Liver (tissue), 8 donors: ENCODE measurements at regions not wholly inside any gene's neighbourhood (a gene's known extent, or its start where the extent isn't known, plus 50 kb on each side); places are given as distances from the start of the nearest gene placed in this dataset.

ENCODE experiments used
- DNase-seq: peaks from one replicate; pipeline ENCODE4 v3.0.0-alpha.2; 2017; ENCODE audit warnings: low spot score
- H3K27ac ChIP-seq, 2 donors: one replicate each; pipeline ENCODE4 v1.7.0; 2013; ENCODE audit warnings: inconsistent platforms in 2 of 2, low read length in 2 of 2, control low read depth in 1 of 2, low read depth in 1 of 2, mild to moderate bottlenecking in 1 of 2
- H3K27me3 ChIP-seq, 4 donors: one replicate each; pipeline versions ENCODE4 v1.6.1 to v1.7.0; 2013; ENCODE audit warnings: low read length in 3 of 4, inconsistent platforms in 1 of 4, mild to moderate bottlenecking in 1 of 4, moderate library complexity in 1 of 4; ENCODE audit not compliant: control insufficient read depth in 4 of 4, insufficient read depth in 4 of 4
- H3K36me3 ChIP-seq, 4 donors: one replicate each; pipeline versions ENCODE4 v1.6.1 to v1.7.0; 2013; ENCODE audit warnings: low read length in 3 of 4, mild to moderate bottlenecking in 3 of 4, low read depth in 1 of 4, moderate library complexity in 1 of 4; ENCODE audit not compliant: control insufficient read depth in 4 of 4, insufficient read depth in 3 of 4
- H3K4me1 ChIP-seq, 4 donors: one replicate each; pipeline versions ENCODE4 v1.6.1 to v1.7.0; 2013; ENCODE audit warnings: low read length in 3 of 4, mild to moderate bottlenecking in 3 of 4, moderate library complexity in 1 of 4; ENCODE audit not compliant: control insufficient read depth in 4 of 4, insufficient read depth in 4 of 4
- H3K4me3 ChIP-seq, 3 donors: one replicate each; pipeline versions ENCODE4 v1.6.1 to v1.7.0; 2013; ENCODE audit warnings: low read length in 3 of 3, control low read depth in 1 of 3, low read depth in 1 of 3, mild to moderate bottlenecking in 1 of 3
- H3K9ac ChIP-seq, 2 donors: one replicate each; pipeline ENCODE4 v1.7.0; 2013; ENCODE audit warnings: low read length in 2 of 2, mild to moderate bottlenecking in 2 of 2, moderate library complexity in 2 of 2, control low read depth in 1 of 2, low read depth in 1 of 2
- H3K9me3 ChIP-seq, 4 donors: one replicate each; pipeline versions ENCODE4 v1.6.1 to v1.7.0; 2013; ENCODE audit warnings: low read length in 3 of 4; ENCODE audit not compliant: control insufficient read depth in 4 of 4
- ATF3 ChIP-seq: IDR thresholded peaks from 2 replicates; pipeline ENCODE4 v1.6.1; 2016; ENCODE audit warnings: antibody characterized with exemption
- EGR1 ChIP-seq, 2 donors: IDR thresholded peaks; 2 replicates each; pipeline ENCODE4 v1.6.1; 2016 to 2018; ENCODE audit warnings: antibody characterized with exemption in 2 of 2, low read depth in 2 of 2
- FOXA1 ChIP-seq: IDR thresholded peaks from 2 replicates; pipeline ENCODE4 v1.6.1; 2016; ENCODE audit warnings: antibody characterized with exemption
- FOXA2 ChIP-seq: IDR thresholded peaks from 2 replicates; pipeline ENCODE4 v1.6.1; 2016; ENCODE audit warnings: antibody characterized with exemption
- GABPA ChIP-seq, 2 donors: IDR thresholded peaks in 1 of 2; conservative IDR thresholded peaks in 1 of 2; 2 replicates each; pipeline ENCODE4 v1.6.1; 2016; ENCODE audit warnings: antibody characterized with exemption in 2 of 2, mild to moderate bottlenecking in 1 of 2, moderate library complexity in 1 of 2
- HNF4A ChIP-seq, 2 donors: conservative IDR thresholded peaks; 2 replicates each; pipeline ENCODE4 v1.6.1; 2016; ENCODE audit warnings: antibody characterized with exemption in 2 of 2, mild to moderate bottlenecking in 2 of 2
- HNF4G ChIP-seq: IDR thresholded peaks from 2 replicates; pipeline ENCODE4 v1.6.1; 2016; ENCODE audit warnings: antibody characterized with exemption
- JUND ChIP-seq, 2 donors: IDR thresholded peaks; 2 replicates each; pipeline ENCODE4 v1.6.1; 2016; ENCODE audit warnings: antibody characterized with exemption in 2 of 2
- NR2F2 ChIP-seq: IDR thresholded peaks from 2 replicates; pipeline ENCODE4 v1.6.1; 2016; ENCODE audit warnings: antibody characterized with exemption
- RAD21 ChIP-seq, 2 donors: IDR thresholded peaks; 2 replicates each; pipeline ENCODE4 v1.6.1; 2016; ENCODE audit warnings: antibody characterized with exemption in 2 of 2, mild to moderate bottlenecking in 2 of 2
- REST ChIP-seq: IDR thresholded peaks from 2 replicates; pipeline ENCODE4 v1.6.1; 2016; ENCODE audit warnings: antibody characterized with exemption, mild to moderate bottlenecking
- RXRA ChIP-seq, 2 donors: IDR thresholded peaks; 2 replicates each; pipeline ENCODE4 v1.6.1; 2017 to 2018; ENCODE audit warnings: antibody characterized with exemption in 2 of 2, mild to moderate bottlenecking in 1 of 2
- SP1 ChIP-seq: IDR thresholded peaks from 2 replicates; pipeline ENCODE4 v1.6.1; 2018; ENCODE audit warnings: antibody characterized with exemption, mild to moderate bottlenecking
- TAF1 ChIP-seq: conservative IDR thresholded peaks from 2 replicates; pipeline ENCODE4 v1.6.1; 2016; ENCODE audit warnings: antibody characterized with exemption, mild to moderate bottlenecking
- YY1 ChIP-seq: IDR thresholded peaks from 2 replicates; pipeline ENCODE4 v1.6.1; 2016; ENCODE audit warnings: antibody characterized with exemption, mild to moderate bottlenecking
- ZBTB33 ChIP-seq: IDR thresholded peaks from 2 replicates; pipeline ENCODE4 v1.6.1; 2016; ENCODE audit warnings: antibody characterized with exemption
- WGBS: extraction: QIAGEN DNeasy Blood & Tissue Kit; methylation state at CpG from one replicate; pipeline ENCODE4 v1.1.7; 2013; 5-methylcytosine and 5-hydroxymethylcytosine counted together
- TF ChIP-seq, protein P1 (sequence below): fragments of 150-350 bp; IDR thresholded peaks from 2 replicates; pipeline ENCODE4 v1.5.1; 2017; ENCODE audit warnings: improper control_type of control experiment, low read depth, low read length; ENCODE audit not compliant: missing input control
- TF ChIP-seq, protein P2 (sequence below): IDR thresholded peaks from 2 replicates; pipeline ENCODE4 v1.6.1; 2016; ENCODE audit warnings: antibody characterized with exemption
- donor health status: healthy.
- donor health status: healthy.
- donor health status: healthy.
- donor health status: healthy.
- donor health status: healthy.

DNA sequence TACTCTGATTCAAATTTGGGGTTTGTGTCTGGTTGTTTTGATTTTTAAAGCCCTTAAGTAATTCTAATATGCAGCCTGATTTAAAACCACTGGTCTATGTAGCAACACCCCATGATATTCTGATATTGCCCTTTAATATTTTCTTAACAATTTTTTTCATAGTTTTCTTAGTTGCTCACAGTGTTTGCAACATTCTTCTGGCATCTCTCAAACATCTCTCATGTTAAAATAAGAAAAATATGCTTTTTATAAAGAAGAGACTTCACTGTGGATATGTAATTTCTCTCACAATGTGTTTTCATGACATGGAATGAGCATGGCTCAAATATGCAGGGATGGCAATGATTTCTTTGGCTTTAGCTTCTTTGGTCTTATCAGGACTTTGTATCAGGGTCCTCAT is 183.7 kb downstream of the TAF11L14 start:
- TF ChIP-seq EGR1 (IDR thresholded peaks at IDR 0.05; ENCODE audit: low read depth in 2 of 2) (no peak), HNF4G (no peak), REST (no peak), RXRA (IDR thresholded peaks at IDR 0.05) (no peak), JUND (IDR thresholded peaks at IDR 0.05) (no peak), FOXA1 (no peak), YY1 (no peak), FOXA2 (no peak), NR2F2 (no peak), GABPA (IDR thresholded peaks at IDR 0.05 in 1 of 2, conservative IDR thresholded peaks at IDR 0.05 in 1 of 2) (no peak), RAD21 (IDR thresholded peaks at IDR 0.05) (no peak), TAF1 (no peak), ZBTB33 (no peak), HNF4A (conservative IDR thresholded peaks at IDR 0.05) (no peak), SP1 (no peak), ATF3 (no peak)
- TF ChIP-seq, protein P1, sequence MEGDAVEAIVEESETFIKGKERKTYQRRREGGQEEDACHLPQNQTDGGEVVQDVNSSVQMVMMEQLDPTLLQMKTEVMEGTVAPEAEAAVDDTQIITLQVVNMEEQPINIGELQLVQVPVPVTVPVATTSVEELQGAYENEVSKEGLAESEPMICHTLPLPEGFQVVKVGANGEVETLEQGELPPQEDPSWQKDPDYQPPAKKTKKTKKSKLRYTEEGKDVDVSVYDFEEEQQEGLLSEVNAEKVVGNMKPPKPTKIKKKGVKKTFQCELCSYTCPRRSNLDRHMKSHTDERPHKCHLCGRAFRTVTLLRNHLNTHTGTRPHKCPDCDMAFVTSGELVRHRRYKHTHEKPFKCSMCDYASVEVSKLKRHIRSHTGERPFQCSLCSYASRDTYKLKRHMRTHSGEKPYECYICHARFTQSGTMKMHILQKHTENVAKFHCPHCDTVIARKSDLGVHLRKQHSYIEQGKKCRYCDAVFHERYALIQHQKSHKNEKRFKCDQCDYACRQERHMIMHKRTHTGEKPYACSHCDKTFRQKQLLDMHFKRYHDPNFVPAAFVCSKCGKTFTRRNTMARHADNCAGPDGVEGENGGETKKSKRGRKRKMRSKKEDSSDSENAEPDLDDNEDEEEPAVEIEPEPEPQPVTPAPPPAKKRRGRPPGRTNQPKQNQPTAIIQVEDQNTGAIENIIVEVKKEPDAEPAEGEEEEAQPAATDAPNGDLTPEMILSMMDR: no peak
- TF ChIP-seq, protein P2, sequence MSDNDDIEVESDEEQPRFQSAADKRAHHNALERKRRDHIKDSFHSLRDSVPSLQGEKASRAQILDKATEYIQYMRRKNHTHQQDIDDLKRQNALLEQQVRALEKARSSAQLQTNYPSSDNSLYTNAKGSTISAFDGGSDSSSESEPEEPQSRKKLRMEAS: no peak
- Histone ChIP-seq H3K27ac (no peak overlapping the region), H3K36me3 (no peaks in the 10 kb centered on the region)

DNA sequence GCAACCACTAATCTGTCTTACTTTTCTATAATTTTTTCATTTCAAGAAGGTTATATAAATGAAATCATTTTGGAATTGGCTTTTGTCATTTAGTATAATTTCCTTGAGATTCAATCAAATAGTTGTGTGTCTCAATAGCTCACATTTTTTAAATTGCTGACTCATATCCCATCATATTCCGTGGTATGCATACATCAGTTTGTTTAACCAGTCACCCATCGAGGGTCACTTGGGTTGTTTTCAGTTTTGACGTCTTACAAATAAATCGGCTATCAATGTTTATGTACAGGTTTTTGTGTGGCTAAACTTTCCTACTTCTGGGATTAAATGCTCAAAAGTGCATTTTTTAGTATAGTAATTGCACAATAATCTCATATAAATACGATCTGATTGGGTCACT is 185.5 kb downstream of the TAF11L14 start:
- H3K27ac ChIP-seq: no peak overlapping the region
- H3K27me3 ChIP-seq: no peaks in the 10 kb centered on the region
- H3K36me3 ChIP-seq: no peaks in the 10 kb centered on the region
- no peak overlapping the region for H3K4me3 ChIP-seq
- no peaks in the 10 kb centered on the region for H3K4me1 ChIP-seq
- no peak for TF ChIP-seq FOXA2
- no peak for TF ChIP-seq GABPA (IDR thresholded peaks at IDR 0.05 in 1 of 2, conservative IDR thresholded peaks at IDR 0.05 in 1 of 2)
- no peak for TF ChIP-seq FOXA1
- TF ChIP-seq, protein P2: no peak
- TF ChIP-seq REST: no peak
- no peak for TF ChIP-seq RXRA (IDR thresholded peaks at IDR 0.05)
- no peak for TF ChIP-seq RAD21 (IDR thresholded peaks at IDR 0.05)
- no peak for TF ChIP-seq YY1
- TF ChIP-seq NR2F2: no peak
- TF ChIP-seq, protein P1: no peak
- no peak for DNase-seq
- no peaks in the 10 kb centered on the region for H3K9me3 ChIP-seq
- 71% methylated on average over 5 of the region's 5 CpGs for WGBS
- no peak overlapping the region for H3K9ac ChIP-seq

More for the DNA sequence above, 183.7 kb downstream of the TAF11L14 start:
- DNase-seq: no peak
- Histone ChIP-seq H3K27me3 (no peaks in the 10 kb centered on the region), H3K9ac (no peak overlapping the region), H3K4me1 (no peaks in the 10 kb centered on the region), H3K4me3 (no peak overlapping the region), H3K9me3 (no peaks in the 10 kb centered on the region)
